NT2/D1 (cell line): ENCODE measurements at regions not wholly inside any gene's neighbourhood (a gene's known extent, or its start where the extent isn't known, plus 50 kb on each side); places are given as distances from the start of the nearest gene placed in this dataset.

ENCODE experiments used
- DNase-seq: peaks from one replicate; pipeline ENCODE4 v3.0.0-alpha.2; 2011; ENCODE audit warnings: low read depth, low spot score
- H3K27me3 ChIP-seq: 2 replicates; pipeline ENCODE4 v1.6.0; 2011; ENCODE audit warnings: mild to moderate bottlenecking; ENCODE audit not compliant: insufficient read length, insufficient read depth
- H3K36me3 ChIP-seq: 2 replicates; pipeline ENCODE4 v1.6.1; 2011; ENCODE audit warnings: mild to moderate bottlenecking, low read length, mixed read lengths; ENCODE audit not compliant: insufficient read depth, insufficient read length
- H3K4me1 ChIP-seq: 2 replicates; pipeline ENCODE4 v1.5.1; 2011; ENCODE audit not compliant: insufficient read depth, insufficient read length
- H3K4me3 ChIP-seq: 2 replicates; pipeline ENCODE4 v1.5.1; 2011; ENCODE audit warnings: low read depth; ENCODE audit not compliant: insufficient read length
- H3K9ac ChIP-seq: 2 replicates; pipeline ENCODE4 v1.6.0; 2011; ENCODE audit warnings: low read depth; ENCODE audit not compliant: insufficient read length
- H3K9me3 ChIP-seq: 2 replicates; pipeline ENCODE4 v1.5.1; 2011; ENCODE audit warnings: mild to moderate bottlenecking, low read length; ENCODE audit not compliant: insufficient read depth
- SUZ12 ChIP-seq: IDR thresholded peaks from 2 replicates; pipeline ENCODE4 v1.6.1; 2011; ENCODE audit not compliant: insufficient read length, insufficient read depth; ENCODE audit errors: extremely low read depth
- YY1 ChIP-seq: IDR thresholded peaks from 2 replicates; pipeline ENCODE4 v1.6.1; 2011; ENCODE audit not compliant: insufficient read length, insufficient read depth
- ZNF274 ChIP-seq: IDR thresholded peaks from 2 replicates; pipeline ENCODE4 v1.6.1; 2011; ENCODE audit warnings: mild to moderate bottlenecking, low read depth, low read length

GRCh38 chr16:8502446-8502845 is 87.9 kb downstream of the TMEM114 start:
- H3K9me3 ChIP-seq: no peaks in the 10 kb centered on the region
- TF ChIP-seq ZNF274: no peak
- TF ChIP-seq YY1: no peak
- TF ChIP-seq SUZ12: no peak
- no peak overlapping the region for H3K9ac ChIP-seq
- no peak overlapping the region for H3K4me3 ChIP-seq
- H3K4me1 ChIP-seq: peaks cover 3% of the 10 kb centered on the region
- no peak for DNase-seq
- no peaks in the 10 kb centered on the region for H3K36me3 ChIP-seq
- peaks cover 98% of the 10 kb centered on the region for H3K27me3 ChIP-seq

DNA sequence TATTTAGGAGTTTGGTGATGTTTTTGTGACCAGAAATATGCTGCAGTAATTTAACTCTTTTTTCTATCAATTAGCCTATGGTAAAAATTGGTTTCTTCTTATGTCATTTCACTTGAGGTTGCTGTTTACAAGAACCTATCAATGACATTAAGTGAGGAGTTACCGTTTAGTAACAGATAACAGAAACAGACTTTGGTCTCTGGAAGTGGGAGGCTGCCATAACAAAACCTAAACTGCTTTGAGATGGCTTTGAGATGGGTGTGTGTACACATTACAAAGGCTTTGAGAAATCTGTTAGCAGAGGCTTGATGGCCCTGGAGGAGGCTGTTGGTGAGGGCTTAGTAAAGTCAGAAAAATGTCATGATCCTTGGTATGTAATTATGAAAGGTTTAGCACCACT is 90.0 kb downstream of the TMEM114 start:
- H3K36me3 ChIP-seq: no peaks in the 10 kb centered on the region
- no peak overlapping the region for H3K4me3 ChIP-seq
- H3K27me3 ChIP-seq: peaks cover 91% of the 10 kb centered on the region
- DNase-seq: no peak
- TF ChIP-seq SUZ12 (no peak), YY1 (no peak), ZNF274 (no peak)
- no peaks in the 10 kb centered on the region for H3K4me1 ChIP-seq
- no peak overlapping the region for H3K9ac ChIP-seq
- H3K9me3 ChIP-seq: no peaks in the 10 kb centered on the region

GRCh38 chr16:8496364-8496763 is 93.9 kb downstream of the TMEM114 start:
- DNase-seq: no peak
- Histone ChIP-seq H3K4me3 (no peak overlapping the region), H3K4me1 (peaks cover 6% of the 10 kb centered on the region), H3K36me3 (no peaks in the 10 kb centered on the region), H3K27me3 (peaks cover 67% of the 10 kb centered on the region), H3K9me3 (no peaks in the 10 kb centered on the region), H3K9ac (no peak overlapping the region)
- no peak for TF ChIP-seq SUZ12
- no peak for TF ChIP-seq ZNF274

DNA sequence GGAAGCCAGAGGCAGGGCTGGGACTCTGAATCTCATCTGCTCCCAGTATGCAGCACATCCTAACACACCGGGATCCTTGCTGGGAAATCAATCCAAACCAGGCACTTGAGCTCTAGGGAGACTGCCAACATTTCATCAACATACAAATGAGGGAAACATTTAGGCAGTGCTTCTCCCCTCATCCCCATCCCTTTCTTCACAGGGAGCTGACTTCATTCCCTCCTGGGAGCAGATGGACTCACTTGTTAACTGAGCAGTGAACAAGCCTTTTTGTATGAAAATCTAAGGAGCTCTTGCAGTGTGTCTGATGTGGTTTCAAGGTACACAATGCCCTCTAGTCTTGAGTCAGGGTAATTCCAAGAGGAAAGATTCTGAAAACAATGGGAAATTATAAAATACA is 96.3 kb downstream of the TMEM114 start:
- TF ChIP-seq SUZ12: no peak
- TF ChIP-seq YY1: no peak
- TF ChIP-seq ZNF274: no peak
- DNase-seq: peak; percentile 69
- H3K4me1 ChIP-seq: peaks cover 6% of the 10 kb centered on the region
- H3K4me3 ChIP-seq: no peak overlapping the region
- no peaks in the 10 kb centered on the region for H3K9me3 ChIP-seq
- H3K27me3 ChIP-seq: peaks cover 51% of the 10 kb centered on the region
- no peaks in the 10 kb centered on the region for H3K36me3 ChIP-seq
- no peak overlapping the region for H3K9ac ChIP-seq

GRCh38 chr16:8492690-8493089 is 97.6 kb downstream of the TMEM114 start:
- H3K36me3 ChIP-seq: no peaks in the 10 kb centered on the region
- no peak for DNase-seq
- H3K27me3 ChIP-seq: peaks cover 50% of the 10 kb centered on the region

GRCh38 chr16:8489580-8489979 is 100.7 kb downstream of the TMEM114 start:
- Histone ChIP-seq H3K4me3 (no peak overlapping the region), H3K27me3 (peaks cover 61% of the 10 kb centered on the region), H3K9me3 (no peaks in the 10 kb centered on the region), H3K9ac (no peak overlapping the region), H3K36me3 (no peaks in the 10 kb centered on the region), H3K4me1 (peaks cover 6% of the 10 kb centered on the region)
- DNase-seq: no peak
- no peak for TF ChIP-seq YY1

More at GRCh38 chr16:8492690-8493089, 97.6 kb downstream of the TMEM114 start:
- H3K4me3 ChIP-seq: no peak overlapping the region
- no peak overlapping the region for H3K9ac ChIP-seq
- H3K9me3 ChIP-seq: no peaks in the 10 kb centered on the region
- TF ChIP-seq YY1 (no peak), ZNF274 (no peak), SUZ12 (no peak)
- peaks cover 6% of the 10 kb centered on the region for H3K4me1 ChIP-seq

DNA sequence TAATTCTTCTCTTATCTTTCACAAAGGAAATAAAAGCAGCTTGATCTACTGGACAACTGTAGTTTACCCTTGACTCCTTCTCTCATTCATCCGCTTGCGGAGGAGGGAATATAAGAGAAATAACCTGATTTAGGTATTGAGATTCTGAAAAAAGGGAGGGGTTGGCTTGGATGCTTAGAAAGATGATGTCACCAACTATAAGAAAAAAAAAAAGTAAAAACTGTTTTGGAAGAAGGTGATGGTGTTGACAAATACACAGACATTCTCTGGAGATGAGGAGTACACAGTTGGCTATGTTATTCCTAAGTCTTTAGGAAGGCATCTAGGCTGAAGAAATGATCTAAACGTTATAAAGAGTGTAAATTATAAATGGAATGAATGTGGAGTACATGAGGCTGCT is 103.3 kb downstream of the TMEM114 start:
- H3K9me3 ChIP-seq: no peaks in the 10 kb centered on the region
- TF ChIP-seq SUZ12 (no peak), YY1 (no peak), ZNF274 (no peak)
- no peaks in the 10 kb centered on the region for H3K36me3 ChIP-seq
- peaks cover 76% of the 10 kb centered on the region for H3K27me3 ChIP-seq
- H3K9ac ChIP-seq: no peak overlapping the region
- no peak overlapping the region for H3K4me3 ChIP-seq
- DNase-seq: no peak
- no peaks in the 10 kb centered on the region for H3K4me1 ChIP-seq

DNA sequence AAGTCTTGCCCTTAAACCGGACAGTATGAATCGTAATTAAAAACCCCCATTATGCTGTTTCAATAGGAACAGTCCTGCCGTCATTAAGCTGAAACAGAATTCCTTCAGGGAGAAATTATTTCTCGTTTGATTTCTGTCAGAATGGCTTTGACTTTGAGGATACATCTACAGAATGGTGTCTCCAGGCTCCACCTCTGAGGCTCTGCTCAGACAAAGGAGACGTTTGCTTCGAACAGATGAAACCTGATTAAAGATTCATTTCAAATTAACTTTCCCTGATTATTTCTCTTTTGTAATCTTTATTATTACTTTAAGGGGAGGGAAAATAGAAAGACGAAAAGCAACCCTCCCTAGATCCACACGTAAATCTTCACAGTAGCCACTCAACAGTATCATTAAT is 106.9 kb downstream of the TMEM114 start:
- no peak for TF ChIP-seq SUZ12
- H3K9me3 ChIP-seq: no peaks in the 10 kb centered on the region
- no peak overlapping the region for H3K9ac ChIP-seq

More for the DNA sequence above, 106.9 kb downstream of the TMEM114 start:
- H3K4me3 ChIP-seq: no peak overlapping the region
- no peaks in the 10 kb centered on the region for H3K36me3 ChIP-seq
- H3K4me1 ChIP-seq: no peaks in the 10 kb centered on the region
- no peak for DNase-seq
- H3K27me3 ChIP-seq: peaks cover 96% of the 10 kb centered on the region
